ENCODE measurements at regions not wholly inside any gene's neighbourhood (a gene's known extent, or its start where the extent isn't known, plus 50 kb on each side); places are given as distances from the start of the nearest gene placed in this dataset.
"Not testable (repeated sequence)": the region's sequence is repeated elsewhere in the genome, so short reads cannot be mapped to it uniquely, and the experiment has no call there.

DNA sequence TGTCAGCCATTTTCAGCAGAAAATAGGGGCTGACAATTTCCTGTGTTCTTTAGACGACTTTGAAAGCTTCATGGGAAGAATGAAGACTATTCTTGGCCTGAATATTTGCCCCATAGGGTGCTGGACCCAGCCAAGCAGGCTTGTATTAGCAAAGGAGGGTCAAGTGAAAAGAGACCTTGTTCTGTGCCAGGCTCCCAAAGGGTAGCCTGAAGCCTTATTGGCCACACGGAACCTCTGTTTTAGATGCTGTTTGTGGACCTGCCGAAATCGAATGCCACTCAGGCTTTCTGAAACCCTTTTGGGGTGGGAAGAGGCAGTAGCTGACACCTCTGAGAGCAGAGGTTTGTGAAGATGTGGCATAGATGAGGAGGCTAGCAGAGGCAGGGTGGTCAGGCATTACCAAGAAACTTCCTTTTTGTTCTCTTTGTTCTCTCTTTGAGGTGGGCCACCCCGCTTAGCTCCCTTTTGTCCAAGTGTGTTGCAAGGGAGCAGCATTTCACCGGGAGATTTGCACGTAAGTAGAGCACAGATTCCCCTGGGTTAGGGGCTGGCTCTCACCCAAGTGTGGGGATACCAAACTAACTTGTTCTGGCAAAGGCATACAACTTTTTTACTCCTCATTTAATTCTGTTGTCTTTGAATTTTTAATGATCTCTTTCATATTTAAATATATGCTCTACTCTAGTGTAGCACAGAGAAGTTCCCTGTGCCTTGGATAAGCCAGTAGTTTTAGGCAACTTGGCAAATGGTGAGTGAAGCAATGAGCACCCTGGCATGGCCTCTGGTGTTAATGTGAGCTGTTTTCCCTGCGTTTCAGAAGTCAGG lies 174.0 kb upstream of the EEPD1 start:
- H3K4me3 ChIP-seq; H3K9me3 ChIP-seq; DNase-seq (ENCODE audit: low read depth in 1 of 2, low spot score in 1 of 2); FAIRE-seq; POLR2A ChIA-PET; H3K27ac ChIP-seq; H3K4me1 ChIP-seq; H3K4me2 ChIP-seq; ATAC-seq: not testable (repeated sequence)
- CTCF ChIA-PET: interaction anchor here (0.7 to 4.0 kb wide), 8 partner anchors 8 to 340 kb away, joined by 3 to 26 read pairs (median 10); no protein-coding TSS in a partner anchor
- 64% methylated on average over 8 of the region's 8 CpGs for WGBS (ENCODE audit: missing lambda C conversion rate)

DNA sequence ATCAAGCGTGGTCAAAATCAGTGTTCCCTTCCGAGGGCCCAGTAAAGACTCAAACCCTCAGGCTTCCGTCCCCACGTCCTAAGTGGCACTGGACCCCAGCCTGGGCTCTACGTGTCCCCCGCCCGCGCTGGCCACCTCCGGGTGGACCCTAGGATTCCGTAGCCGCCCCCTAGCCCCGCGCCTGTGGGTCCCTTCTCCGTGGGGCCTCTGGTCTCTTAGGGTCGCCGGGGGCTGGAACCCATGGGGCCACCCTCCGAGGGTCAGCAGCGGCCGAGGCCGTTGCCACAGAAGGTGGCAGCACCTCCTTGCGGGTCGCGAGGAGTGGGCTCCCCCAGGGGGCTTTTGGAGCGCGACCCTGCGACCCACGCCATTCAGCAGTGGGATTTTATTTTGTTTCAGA lies 170.5 kb upstream of the EEPD1 start:
- no peak overlapping the region for H3K4me3 ChIP-seq
- peaks cover 3% of the 10 kb centered on the region; the same call in 1 of the 3 replicates for H3K4me1 ChIP-seq
- DNase-seq (ENCODE audit: low read depth in 1 of 2, low spot score in 1 of 2) (no peak), FAIRE-seq (no peak), ATAC-seq (no peak)
- no peak overlapping the region for H3K4me2 ChIP-seq
- H3K9me3 ChIP-seq: no peaks in the 10 kb centered on the region
- 76% methylated on average over 8 of the region's 27 CpGs for WGBS (ENCODE audit: missing lambda C conversion rate)
- TF ChIP-seq BHLHE40 (IDR thresholded peaks at IDR 0.05; ENCODE audit: low read depth, low read length) (no peak), JUN (IDR thresholded peaks at IDR 0.05) (no peak), CHD4 (IDR thresholded peaks at IDR 0.05; ENCODE audit: borderline replicate concordance) (no peak), CEBPB (IDR thresholded peaks at IDR 0.05) (no peak), EHMT2 (IDR thresholded peaks at IDR 0.05; ENCODE audit: low read depth) (no peak), JUNB (IDR thresholded peaks at IDR 0.05) (no peak), CHD2 (IDR thresholded peaks at IDR 0.05; ENCODE audit: low read length, partially characterized antibody) (no peak), HEYL (CRISPR knock-in tag; IDR thresholded peaks at IDR 0.05) (no peak), FOXS1 (CRISPR knock-in tag; IDR thresholded peaks at IDR 0.05) (no peak), MAFK (IDR thresholded peaks at IDR 0.05; ENCODE audit: partially characterized antibody) (no peak), RCOR1 (IDR thresholded peaks at IDR 0.05; ENCODE audit: low read depth, low read length) (no peak), HOXB13 (CRISPR knock-in tag; IDR thresholded peaks at IDR 0.05; ENCODE audit: low read depth) (no peak), RNF2 (IDR thresholded peaks at IDR 0.05; ENCODE audit: borderline replicate concordance, low read depth) (no peak), MYC (IDR thresholded peaks at IDR 0.05; ENCODE audit: borderline replicate concordance, low read length) (no peak)
- TF ChIP-seq, protein P1, sequence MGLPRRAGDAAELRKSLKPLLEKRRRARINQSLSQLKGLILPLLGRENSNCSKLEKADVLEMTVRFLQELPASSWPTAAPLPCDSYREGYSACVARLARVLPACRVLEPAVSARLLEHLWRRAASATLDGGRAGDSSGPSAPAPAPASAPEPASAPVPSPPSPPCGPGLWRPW (IDR thresholded peaks at IDR 0.05): no peak
- TF ChIP-seq, protein P2, sequence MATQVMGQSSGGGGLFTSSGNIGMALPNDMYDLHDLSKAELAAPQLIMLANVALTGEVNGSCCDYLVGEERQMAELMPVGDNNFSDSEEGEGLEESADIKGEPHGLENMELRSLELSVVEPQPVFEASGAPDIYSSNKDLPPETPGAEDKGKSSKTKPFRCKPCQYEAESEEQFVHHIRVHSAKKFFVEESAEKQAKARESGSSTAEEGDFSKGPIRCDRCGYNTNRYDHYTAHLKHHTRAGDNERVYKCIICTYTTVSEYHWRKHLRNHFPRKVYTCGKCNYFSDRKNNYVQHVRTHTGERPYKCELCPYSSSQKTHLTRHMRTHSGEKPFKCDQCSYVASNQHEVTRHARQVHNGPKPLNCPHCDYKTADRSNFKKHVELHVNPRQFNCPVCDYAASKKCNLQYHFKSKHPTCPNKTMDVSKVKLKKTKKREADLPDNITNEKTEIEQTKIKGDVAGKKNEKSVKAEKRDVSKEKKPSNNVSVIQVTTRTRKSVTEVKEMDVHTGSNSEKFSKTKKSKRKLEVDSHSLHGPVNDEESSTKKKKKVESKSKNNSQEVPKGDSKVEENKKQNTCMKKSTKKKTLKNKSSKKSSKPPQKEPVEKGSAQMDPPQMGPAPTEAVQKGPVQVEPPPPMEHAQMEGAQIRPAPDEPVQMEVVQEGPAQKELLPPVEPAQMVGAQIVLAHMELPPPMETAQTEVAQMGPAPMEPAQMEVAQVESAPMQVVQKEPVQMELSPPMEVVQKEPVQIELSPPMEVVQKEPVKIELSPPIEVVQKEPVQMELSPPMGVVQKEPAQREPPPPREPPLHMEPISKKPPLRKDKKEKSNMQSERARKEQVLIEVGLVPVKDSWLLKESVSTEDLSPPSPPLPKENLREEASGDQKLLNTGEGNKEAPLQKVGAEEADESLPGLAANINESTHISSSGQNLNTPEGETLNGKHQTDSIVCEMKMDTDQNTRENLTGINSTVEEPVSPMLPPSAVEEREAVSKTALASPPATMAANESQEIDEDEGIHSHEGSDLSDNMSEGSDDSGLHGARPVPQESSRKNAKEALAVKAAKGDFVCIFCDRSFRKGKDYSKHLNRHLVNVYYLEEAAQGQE (IDR thresholded peaks at IDR 0.05): no peak
- TF ChIP-seq, protein P3, sequence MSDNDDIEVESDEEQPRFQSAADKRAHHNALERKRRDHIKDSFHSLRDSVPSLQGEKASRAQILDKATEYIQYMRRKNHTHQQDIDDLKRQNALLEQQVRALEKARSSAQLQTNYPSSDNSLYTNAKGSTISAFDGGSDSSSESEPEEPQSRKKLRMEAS (IDR thresholded peaks at IDR 0.05): no peak
- TF ChIP-seq, protein P4, sequence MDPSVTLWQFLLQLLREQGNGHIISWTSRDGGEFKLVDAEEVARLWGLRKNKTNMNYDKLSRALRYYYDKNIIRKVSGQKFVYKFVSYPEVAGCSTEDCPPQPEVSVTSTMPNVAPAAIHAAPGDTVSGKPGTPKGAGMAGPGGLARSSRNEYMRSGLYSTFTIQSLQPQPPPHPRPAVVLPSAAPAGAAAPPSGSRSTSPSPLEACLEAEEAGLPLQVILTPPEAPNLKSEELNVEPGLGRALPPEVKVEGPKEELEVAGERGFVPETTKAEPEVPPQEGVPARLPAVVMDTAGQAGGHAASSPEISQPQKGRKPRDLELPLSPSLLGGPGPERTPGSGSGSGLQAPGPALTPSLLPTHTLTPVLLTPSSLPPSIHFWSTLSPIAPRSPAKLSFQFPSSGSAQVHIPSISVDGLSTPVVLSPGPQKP (IDR thresholded peaks at IDR 0.05; ENCODE audit: low read depth, low read length): no peak
- ChIA-PET CTCF (interaction anchor here (1.0 to 3.8 kb wide), 2 partner anchors 65 to 308 kb away, joined by 4 to 21 read pairs; no protein-coding TSS in a partner anchor), POLR2A (no interaction called here)
- H3K27ac ChIP-seq: no peak overlapping the region
